Stimulated activated CD4-positive, alpha-beta T cell treated with anti-CD3 and anti-CD28 coated beads, Interleukin-1b, Interleukin-23, amount 100 ng/mL, for 48 hours (primary cell): ENCODE measurements at regions not wholly inside any gene's neighbourhood (a gene's known extent, or its start where the extent isn't known, plus 50 kb on each side); places are given as distances from the start of the nearest gene placed in this dataset.
"Not testable (repeated sequence)": the region's sequence is repeated elsewhere in the genome, so short reads cannot be mapped to it uniquely, and the experiment has no call there.

ENCODE experiments used
- DNase-seq: peaks from one replicate; pipeline ENCODE4 v3.0.0-alpha.2; 2020

- DNase-seq, result no peak
Observed at GRCh38 chr6:80862756-80863155, 756.3 kb downstream of the BCKDHB start.

DNA sequence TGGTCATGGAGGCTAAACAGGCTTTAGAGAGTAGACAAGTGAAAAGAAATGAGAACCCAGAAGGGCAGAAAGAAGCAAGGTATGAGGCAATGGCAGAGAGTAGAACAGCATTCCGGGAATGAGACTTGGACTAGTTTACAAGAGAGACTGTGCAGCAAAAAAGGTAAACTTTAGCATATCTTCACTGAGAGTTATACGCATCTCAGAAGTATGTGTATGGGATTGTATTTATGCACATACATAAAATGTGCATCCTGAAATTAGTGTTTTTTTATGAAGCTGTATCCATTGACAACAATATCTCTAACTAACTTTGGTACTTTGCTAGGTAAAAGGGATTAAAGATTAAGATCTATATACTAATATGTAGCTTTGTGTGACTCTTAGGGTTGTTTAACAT is 753.6 kb downstream of the BCKDHB start:
- no peak for DNase-seq

DNA sequence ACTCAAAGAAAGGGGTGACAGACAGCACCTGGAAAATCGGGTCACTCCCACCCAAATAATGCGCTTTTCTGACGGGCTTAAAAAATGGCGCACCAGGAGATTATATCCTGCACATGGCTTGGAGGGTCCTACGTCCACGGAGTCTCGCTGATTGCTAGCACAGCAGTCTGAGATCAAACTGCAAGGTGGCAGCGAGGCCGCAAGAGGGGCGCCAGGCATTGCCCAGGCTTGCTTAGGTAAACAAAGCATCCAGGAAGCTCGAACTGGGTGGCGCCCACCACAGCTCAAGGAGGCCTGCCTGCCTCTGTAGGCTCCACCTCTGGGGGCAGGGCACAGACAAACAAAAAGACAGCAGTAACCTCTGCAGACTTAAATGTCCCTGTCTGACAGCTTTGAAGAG is 741.5 kb downstream of the BCKDHB start:
- not testable (repeated sequence) for DNase-seq

DNA sequence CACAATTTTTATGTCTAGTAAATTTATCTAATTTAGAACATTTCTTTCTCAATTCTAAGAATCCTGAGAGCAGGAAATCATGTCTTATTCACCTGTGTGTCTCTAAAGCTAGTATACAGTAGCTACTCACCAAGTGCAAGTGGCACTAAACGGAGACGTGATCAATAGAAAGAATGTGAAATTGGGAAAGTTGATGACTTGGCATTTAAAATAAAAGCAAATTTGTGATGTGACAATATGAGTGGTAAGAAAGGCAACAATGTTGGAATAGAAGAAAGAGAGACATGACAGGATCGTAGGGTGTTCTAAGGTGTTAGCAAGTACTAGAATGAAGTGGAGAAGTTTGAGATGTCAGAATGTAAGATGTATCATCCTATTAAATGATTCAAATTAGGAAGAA is 725.9 kb downstream of the BCKDHB start:
- DNase-seq, result no peak

GRCh38 chr6:80793411-80793810 is 686.9 kb downstream of the BCKDHB start:
- DNase-seq, result no peak

GRCh38 chr6:80792151-80792550 is 685.7 kb downstream of the BCKDHB start:
- no peak for DNase-seq

DNA sequence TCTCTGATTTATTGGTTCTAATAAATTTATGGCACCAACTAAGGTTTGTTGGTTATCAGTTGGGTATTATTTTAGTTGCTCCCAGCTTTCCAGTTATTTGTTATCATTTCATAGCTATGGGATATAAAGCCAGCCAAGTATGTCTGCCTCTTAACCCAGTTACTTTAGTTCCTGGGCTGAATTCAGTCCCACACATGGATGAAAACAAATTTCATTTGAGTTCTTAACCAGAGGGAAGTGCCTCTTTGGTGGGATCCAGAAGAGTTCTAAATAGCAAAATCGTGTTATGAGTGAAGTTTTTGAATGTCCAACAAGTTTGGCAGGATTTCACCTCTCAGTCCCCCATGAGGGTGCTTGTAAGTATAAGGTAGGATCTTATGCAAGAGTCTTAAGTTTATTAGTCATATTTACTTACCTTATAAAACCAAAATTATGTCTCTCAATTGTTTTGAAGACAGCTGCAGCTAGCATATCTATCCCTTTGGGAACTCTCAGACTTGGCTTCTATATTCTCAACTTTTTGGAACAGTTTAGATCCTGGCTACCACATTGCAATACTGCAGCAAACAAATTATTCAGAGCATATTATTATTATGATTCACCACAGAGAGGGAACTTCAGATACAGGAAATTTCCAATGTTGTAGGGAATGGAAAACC is 683.6 kb downstream of the BCKDHB start:
- no peak for DNase-seq

DNA sequence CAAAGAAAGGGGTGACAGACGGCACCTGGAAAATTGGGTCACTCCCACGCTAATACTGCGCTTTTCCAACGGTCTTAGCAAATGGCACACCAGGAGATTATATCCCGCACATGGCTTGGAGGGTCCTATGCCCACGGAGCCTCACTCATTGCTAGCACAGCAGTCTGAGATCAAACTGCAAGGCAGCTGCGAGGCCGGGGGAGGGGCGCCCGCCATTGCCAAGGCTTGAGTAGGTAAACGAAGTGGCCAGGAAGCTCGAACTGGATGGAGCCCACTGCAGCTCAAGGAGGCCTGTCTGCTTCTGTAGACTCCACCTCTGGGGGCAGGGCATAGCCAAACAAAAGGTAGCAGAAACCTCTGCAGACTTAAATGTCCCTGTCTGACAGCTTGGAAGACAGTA is 676.8 kb downstream of the BCKDHB start:
- not testable (repeated sequence) for DNase-seq

GRCh38 chr6:80771941-80772340 is 665.5 kb downstream of the BCKDHB start:
- DNase-seq, result no peak

DNA sequence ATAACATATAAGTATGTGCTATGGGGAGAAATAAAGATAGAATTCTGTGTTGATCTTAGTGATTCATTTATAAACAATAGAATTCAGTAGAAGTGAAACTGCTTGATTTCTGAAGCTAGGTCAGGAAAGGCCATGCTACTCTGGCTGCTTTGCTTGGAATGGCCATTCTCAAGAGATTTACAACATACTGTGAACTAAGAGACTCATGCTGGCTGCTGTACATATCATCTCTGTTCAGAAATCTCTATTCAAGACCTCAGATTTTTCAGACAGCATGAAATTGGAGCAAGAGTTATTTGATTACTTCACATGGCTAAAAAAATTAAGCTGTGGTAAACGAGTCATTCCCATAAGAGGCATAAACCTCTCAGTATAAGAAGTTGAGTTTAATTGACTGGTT is 662.6 kb downstream of the BCKDHB start:
- no peak for DNase-seq

GRCh38 chr6:80767808-80768207 is 661.3 kb downstream of the BCKDHB start:
- no peak for DNase-seq

GRCh38 chr6:80744213-80744612 is 637.7 kb downstream of the BCKDHB start:
- no peak for DNase-seq

DNA sequence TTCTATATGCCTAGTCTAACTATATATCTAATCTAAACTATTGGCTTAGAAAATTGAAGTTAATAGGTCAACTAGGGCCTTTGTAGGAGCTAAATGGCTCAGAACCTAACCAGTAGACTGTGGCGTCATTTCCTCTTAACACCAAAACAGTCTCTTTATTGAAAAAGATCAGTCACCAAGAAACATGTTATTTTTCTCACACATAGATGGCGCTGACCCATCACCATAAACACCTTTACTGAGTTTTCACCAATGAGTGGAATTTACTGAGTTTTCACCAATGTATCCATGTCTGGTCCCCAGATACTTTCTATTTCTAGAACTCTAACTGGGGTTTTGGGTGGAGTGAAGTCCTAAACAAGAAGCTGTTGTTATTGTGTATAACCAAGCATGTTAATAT is 636.0 kb downstream of the BCKDHB start:
- DNase-seq, result no peak

GRCh38 chr6:80733641-80734040 is 627.2 kb downstream of the BCKDHB start:
- DNase-seq, result no peak

- DNase-seq, result no peak
Observed at GRCh38 chr6:80728830-80729229, 622.4 kb downstream of the BCKDHB start.

DNA sequence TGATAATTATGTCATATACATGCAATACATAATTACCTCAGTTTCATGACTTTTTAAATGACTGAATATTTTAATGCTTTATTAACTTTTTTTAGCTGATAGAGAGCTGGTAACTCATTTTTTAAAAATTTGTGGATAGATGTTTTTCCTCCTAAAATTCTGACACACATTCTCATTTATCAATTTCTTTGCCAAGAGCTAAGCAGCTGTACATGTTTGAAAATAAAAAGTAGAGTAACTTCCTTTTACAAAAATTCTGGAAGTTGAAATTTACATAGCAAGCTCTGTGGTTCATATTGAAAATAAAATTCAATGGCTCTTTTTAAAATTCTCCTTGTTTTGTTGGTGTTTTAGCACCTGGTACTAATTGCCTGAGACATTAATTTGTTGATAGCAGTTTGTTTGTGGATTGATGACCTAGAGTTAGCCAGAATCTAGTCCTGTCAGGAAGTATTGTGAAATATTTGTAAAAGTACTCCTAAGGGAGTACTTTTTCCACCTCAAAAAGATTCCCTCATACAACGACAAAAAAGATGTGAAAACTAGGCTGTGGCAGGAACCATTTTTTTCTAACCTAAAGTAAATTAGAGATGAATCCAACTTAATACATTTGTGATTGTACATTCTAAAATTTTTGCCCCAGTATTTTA is 621.8 kb downstream of the BCKDHB start:
- DNase-seq, result no peak

DNA sequence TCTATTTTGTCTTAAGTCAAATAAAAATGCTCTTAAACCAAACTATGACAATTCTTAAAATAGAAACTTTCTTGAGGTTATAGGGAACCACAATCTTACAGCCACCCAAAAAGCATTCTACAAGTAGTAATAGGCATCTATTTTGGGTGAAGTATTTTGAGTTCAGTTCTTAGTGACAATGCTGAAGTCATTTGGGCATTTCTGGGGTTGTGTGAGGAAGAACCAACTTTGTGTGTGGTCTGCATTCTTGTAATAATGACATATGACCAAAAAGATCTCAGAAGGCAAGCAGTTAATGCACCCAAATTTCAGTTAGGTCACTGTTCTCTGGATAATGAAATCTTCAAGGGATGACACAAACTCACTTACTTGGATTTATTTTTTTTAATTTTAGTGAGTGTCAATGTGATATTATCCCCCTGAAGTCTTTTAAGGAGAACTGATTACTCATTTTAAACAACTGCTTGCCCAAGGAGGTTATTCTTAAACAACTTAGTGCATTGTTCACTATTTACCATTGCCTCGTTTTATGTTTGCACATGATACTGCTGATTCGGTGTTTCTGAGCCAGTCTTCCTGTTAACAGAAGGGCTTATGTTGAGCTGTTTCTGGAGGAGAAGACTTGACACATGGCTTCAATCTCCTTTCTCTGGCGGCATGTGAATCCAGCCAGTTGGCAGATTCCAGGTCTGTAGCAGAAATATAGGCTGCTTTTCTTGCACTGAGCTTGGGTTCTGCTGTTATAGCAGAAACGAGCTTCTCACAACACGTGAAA is 618.9 kb downstream of the BCKDHB start:
- DNase-seq, result no peak

- no peak for DNase-seq
Observed at GRCh38 chr6:80720824-80721223, 614.4 kb downstream of the BCKDHB start.

DNA sequence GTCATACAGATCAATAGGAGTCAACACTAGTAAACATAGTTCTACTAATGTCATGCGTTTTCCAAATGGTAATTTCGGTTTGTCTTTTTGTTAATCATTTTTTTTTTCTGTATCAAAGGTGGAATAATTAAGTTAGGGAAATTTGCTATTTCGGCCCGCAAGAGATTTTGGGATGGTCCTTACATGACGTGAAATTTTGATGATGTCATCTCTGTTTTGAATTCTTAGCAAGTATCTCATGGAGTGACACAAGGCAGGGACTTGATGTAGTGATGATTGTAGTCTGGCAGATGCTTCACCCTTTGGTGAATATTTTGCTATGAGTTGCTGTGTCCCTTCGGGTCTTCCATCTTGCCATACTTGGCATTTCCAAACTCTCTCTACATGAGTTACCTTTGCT is 608.0 kb downstream of the BCKDHB start:
- DNase-seq, result no peak

DNA sequence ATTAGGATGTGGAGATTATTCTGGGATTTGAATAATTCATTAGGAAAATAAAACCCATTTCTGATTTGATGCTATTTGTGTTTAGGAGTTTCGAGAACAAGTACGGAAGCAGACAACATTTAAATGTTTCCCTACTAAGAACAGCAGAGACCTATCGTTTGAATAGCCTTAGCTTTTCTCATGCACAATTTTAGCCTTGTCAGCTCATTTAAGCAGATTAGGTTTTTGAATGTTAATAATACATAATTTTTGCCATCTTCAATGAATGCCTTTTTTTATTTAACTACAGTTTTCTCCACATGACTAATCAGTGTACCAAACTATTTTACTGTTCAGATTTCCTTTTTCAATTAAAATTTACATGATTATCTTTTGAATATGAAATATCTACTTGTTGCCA is 592.0 kb downstream of the BCKDHB start:
- no peak for DNase-seq

DNA sequence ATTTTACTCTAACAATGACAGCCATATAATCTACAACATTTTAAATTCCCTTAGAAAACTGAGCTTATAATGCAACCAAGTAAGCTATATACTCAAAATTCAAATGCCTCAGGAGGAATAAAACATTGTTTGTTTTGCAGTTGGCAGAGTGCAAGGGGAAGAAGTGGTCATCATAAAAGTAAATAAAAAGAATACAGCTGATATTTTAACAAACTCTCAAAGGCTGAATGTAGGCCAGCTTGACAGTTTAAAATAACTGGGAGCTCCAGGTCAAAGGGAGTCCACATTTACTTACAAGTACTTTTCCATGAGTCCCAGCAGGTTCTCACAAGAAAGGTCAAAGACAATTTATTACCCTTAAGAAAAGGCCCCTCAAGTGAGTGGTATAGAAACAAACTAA is 589.8 kb downstream of the BCKDHB start:
- no peak for DNase-seq

GRCh38 chr6:80690551-80691131 is 584.2 kb downstream of the BCKDHB start:
- DNase-seq, result no peak

GRCh38 chr6:80689716-80690395 is 583.4 kb downstream of the BCKDHB start:
- DNase-seq, result no peak
